Amniotic epithelial cell (primary cell): ENCODE measurements at regions not wholly inside any gene's neighbourhood (a gene's known extent, or its start where the extent isn't known, plus 50 kb on each side); places are given as distances from the start of the nearest gene placed in this dataset.
"Not testable (repeated sequence)": the region's sequence is repeated elsewhere in the genome, so short reads cannot be mapped to it uniquely, and the experiment has no call there.

Experiments
- DNase-seq: peaks from one replicate; pipeline ENCODE4 v3.0.0-alpha.2; 2010; ENCODE audit warnings: low read depth

DNA sequence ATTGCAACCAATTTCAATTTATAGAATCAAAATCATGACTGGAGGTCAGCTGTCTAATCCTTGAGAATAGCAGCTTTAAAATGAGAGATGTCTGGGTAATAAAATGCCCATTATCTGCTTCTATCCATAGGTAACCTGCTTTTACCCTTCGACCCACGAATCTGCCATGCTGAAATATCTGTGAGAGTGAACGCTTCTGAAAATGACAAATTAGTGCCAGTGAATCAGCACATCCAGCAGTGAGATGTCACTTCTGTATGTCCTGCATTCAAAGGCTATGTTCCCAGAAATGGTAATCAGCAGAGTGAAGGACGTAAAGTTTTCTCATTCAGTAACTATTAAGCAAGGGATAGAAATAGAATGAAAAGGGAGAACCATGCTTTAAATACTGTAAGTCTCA, 532.4 kb upstream of the ITGA1 start:
- DNase-seq = no peak

DNA sequence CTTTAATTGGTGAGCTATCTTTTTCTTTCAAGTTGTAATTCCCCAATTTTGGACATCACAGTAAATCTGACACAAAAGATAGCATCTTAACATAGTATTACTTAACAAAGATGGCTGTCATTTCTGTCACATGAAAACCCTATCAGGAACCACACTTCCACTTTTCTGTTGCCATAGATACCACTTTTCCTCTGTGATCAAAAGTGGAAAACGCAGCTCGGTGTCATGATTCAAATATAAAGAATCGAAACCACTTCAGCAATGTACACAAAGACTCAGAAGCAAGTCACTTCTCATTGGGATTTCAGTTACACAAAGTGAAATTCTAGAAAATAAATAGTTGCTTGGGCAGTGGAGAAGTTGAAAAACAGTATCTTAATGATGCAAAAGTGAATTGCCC, 524.9 kb upstream of the ITGA1 start:
- no peak for DNase-seq

DNA sequence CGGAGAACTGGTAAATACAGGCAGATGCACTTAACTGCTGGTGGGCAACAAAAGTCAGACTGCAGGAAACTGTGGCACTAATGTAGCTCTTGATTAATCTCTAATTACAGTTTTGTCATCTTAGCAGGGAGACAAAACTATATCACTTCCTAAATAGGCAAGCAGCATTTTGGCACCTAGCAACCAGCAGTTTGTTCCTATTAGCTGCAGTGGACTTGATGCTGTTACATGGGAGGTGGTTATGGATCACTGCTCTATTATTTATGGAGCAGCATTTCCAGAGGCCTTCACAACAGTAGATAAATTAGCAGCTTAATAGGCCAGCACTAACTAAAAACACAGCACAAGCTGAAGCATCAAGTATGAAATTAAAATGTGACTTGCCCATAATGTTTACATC, 518.3 kb upstream of the ITGA1 start:
- no peak for DNase-seq

DNA sequence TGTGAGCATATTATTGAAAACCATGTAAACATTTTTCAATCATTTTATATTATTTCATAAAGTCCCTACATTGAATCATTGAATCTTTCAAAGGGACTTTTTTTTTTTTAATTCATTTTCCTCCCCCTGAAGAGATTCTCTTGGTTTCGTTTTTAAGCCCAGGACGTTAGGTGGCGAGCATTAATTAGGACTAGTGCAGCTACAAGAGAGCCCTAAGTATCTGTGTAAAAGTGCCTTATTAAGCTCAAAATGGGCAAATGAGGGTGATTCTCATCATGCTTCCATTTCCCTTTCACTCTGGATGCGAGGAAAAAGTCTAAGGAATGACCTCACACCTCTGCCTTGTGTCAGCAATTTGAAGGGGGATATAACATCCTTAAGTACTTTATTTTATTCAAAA, 517.9 kb upstream of the ITGA1 start:
- DNase-seq = no peak

DNA sequence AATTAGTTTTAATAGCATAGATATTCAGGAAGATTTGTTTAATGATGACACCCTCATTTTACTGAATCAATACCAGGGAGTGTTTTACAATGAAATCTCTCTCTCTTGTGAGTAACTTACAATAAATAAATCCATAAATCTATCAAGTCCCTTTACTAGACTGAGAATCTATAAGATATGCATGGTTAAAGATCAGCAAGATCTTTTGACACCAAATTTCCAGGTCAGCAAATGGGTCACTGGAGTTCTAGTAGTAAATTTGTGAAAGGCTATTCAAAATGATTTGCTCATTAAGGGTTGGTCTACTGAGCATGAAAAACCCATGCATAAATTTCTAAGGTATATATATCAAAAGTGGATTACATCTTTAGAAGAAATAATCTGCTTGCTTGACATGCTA, 512.1 kb upstream of the ITGA1 start:
- DNase-seq = no peak

DNA sequence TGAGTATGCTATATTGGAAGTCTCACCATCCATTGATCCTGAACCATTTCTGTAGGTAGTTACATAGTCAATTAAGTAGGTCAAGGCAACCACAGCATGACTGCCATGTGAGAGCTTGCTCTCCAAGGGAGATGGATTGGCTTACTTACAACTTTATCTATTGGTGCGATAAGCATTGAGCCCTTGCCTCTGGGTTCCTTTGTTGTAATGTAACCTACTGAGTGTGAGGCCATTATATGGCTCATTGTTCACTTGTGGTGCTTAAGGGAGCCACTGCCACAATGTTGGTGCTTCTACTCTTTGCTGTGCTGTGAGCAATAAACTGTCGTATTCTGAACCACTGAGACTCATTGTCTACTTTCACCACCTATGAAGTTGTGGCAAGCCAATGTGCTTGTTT, 510.6 kb upstream of the ITGA1 start:
- no peak for DNase-seq

DNA sequence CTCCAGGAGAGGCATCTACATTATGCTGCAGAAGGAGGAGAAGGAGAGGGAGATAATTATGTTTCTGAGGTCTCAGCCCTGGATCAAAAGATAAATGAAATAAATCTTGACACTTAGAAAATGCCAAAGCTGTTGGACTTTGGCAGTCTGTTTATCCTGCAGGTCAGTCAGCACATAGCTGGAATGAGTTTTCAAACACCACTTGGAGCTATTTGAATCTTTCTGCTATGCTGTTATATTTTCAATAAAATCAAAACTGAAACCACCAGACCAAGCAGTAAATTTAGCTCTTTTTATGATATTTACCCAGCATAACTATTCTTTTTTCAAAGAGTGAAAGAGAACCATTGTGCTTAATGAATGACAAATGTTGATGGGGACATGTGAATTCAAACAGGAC, 505.1 kb upstream of the ITGA1 start:
- no peak for DNase-seq

DNA sequence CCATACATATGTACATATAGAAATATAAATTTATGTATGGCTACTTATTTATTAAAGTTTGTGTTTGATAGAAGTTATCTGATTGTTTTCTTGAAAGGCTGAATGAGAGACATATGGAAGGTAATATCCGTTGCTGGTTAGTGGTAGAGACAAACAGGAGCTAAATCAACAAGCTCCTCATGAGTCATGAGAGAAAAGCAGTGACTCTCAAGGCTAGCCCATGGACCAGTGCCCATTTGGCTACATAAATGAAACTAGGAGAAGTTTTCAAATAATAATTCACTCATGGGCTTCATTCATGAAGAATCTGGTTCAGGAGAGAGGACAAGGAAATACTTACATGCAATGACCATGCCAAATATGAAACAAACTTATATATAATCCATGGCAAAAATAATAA, 504.5 kb upstream of the ITGA1 start:
- no peak for DNase-seq

DNA sequence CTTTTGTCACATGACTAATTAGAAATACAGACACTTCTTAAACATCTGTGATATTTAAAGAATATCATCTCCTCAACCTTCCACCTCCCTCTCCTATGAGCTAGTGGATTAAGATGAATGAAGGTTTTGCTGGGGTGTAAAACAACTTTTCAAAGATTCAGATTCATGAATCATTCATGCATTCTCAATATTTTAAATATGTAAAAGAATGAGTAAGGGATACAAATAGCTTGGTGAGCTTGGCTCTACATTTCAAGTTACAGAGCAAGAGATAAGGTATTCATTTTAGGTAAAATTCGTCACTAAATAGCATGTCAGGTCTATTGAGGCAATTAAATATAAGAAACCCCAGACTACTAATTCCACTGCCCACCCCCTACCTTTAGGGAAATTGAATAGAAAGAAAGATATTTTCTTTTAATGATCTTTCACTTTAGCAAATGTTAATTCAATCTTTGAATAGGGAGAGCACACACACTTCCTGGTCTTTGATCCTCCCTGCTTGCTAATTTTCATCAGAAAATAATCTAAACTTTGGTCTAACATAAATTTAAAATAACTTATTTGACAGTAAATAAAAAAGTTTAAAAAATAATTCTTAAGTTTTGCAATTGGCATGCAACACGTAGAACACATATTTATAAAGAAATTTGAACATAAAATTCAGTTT, 486.9 kb upstream of the ITGA1 start:
- DNase-seq = no peak

DNA sequence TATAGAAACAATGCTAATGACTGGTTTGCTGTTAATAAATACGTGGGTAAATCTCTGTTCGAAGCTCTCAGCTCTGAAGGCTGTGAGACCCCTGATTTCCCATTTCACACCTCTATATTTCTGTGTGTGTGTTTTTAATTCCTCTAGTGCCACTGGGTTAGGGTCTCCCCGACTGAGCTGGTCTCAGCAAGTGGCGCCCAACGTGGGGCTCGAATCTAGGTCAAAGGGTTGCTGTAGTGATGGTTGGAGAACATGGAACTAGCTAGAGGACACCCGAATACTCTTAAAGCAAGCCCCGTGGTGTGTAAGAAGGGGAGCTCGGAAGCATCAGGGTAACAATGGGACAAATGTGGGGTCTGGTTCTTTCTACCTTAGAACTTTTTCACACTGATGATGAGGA, 482.9 kb upstream of the ITGA1 start:
- DNase-seq = not testable (repeated sequence)

DNA sequence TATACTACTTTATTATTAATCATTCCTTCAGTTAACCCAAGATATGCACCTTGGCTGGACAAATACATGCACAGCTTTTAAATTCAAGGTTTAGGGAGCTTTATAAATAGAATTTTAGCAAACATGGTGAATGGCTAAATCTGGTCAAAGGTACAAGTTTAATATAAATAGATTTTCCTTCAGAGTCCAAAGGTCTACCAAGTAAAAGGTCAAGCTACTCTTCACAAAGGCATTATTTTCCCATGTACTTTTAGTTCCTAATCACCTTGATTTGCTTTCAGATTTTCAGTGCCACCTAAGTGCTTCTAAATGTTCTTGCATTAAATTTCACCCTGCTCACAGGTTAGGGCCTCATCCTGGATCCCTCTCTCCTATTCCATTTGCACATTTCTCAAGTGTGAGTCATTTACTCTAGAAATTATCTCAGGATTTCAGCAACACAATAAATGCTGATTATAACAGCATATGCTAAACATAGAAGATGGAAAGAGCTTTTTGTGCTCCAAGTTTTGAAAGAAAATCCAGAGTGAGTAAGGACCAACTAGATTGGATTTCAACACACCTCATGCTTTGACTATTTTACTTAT, 459.4 kb upstream of the ITGA1 start:
- no peak for DNase-seq

DNA sequence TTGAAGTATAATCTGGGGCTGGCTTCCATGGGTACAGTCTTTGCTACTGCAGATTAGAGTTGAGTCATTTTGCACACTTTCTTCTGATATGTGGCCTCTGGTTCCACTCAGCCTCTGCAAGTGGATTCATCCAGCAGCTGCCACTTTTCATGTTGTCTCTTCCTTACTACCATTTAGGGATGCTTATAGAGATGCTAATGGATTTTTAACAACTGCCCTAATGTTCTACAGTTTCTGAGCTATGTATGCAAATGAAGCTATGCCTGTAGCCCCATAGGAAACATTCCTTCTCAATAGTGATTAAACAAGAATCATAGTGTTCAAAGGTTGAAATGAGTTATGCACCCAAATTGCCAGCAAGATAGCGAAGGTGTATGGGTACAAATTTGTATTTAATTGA, 456.0 kb upstream of the ITGA1 start:
- no peak for DNase-seq

DNA sequence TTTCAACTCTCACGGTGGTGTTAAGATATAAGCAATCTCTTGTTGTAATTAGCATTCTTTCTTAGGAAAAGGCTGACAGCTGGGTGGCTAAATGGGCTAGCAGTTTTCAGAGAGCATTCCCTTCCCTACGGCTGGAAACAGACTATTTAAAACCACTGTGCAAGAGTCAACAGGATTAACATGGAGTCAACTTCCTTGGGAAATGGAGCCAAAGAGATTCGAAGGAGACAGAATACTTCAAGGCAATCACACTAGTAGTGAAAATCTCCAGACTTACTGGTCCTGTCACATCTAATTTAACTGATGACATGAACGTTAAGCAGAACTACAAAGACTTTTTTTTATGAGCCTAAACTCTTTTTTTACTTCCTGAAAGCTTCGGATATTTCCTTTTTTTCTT, 453.3 kb upstream of the ITGA1 start:
- DNase-seq = no peak

DNA sequence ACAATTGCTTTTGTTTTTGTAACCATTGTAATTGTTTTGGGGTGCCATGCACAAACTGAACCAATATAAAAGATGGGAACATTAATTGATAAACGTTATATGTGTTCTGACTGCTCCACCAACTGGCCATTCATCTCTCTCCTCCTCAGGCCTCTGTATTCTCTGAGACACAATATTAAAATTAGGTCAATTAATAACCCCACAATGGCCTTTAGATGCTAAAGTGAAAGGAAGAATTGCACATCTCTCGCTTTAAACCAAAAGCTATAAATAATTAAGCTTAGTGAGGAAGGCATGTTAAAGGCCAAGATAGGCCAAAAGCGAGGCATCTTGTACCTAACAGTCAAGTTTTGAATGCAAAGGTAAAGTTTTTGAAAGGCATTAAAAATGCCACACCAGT, 448.4 kb upstream of the ITGA1 start:
- DNase-seq = no peak

DNA sequence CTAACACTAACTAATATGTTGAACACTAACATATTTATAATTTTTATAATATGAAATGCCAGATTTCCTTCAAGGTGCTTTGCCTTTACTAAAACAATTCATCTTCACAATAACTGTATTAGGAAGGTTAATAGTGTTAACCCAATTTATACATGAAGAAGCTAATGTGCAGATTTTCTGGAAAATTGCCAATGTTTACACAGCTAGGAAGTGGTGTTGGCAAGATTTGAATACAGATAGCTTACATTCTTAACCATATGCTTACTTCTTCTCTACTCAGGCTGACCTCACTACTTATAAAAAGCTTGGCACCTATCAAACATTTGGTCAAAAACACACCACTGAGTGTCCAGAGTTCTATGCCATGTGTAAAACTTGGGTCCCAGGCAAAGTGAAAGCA, 445.4 kb upstream of the ITGA1 start:
- DNase-seq = no peak

DNA sequence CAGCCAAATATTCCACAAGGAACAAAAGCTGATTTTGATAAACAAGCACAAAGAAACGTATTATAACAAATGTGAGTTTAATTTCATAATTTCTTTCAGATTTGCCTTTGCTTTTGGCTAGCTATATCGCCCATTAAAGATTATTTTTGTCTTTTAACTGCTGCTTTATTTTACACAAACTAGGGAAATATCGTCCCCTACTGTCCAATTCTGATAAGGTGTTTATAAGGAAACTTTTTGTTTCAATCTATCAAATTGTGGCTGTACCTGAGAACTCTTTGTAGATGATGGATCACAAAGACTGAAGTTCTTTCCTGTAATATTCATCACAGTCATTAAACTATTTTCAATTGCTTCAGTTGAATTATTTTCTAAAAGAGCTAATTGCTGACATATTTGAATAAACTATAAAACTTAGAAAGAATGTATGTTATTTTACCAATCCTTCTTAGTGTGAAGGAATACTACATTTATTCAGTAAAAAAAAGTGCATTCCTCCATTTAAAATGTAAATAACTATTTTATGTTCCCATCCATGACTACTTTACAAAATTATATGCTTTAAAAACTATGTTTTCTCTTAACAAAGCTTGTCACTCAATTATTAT, 431.3 kb upstream of the ITGA1 start:
- peak; percentile 3 for DNase-seq

DNA sequence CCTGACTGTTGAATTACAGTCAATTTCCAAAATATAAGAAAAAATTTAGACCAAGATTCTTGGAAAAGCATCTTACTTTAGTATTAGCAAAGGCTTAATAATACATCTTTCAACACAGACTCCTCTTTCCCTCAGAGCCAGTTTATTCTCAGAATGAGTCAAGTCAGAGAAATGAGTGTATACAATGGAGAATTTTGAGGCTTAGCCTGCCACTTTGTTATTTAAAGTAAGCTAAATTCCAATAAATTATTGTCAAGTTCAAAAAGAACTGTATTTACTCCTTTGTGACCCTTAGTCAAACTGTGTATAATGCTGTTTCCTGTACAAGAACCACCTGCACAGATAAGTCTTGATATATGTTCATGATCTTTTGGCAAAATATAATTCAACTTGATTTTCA, 428.5 kb upstream of the ITGA1 start:
- DNase-seq = no peak

DNA sequence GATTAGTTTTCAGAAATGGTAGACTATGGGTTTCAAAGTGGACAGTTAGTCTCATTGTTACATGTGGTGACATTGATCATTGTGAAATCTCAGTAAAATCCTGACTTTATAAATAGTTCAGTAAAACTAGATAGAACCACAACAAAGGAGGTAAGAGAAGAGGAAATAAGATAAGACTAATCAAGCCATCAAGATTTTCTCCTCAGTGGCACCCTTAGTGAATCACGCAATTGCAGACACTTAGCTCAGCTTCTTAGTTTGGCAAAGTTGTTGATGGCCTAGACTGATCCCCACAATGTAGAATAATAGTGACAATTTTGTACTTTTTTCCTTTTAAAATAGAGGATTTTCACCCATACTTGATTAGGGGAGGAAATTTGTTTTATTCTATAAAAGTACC, 426.7 kb upstream of the ITGA1 start:
- no peak for DNase-seq

DNA sequence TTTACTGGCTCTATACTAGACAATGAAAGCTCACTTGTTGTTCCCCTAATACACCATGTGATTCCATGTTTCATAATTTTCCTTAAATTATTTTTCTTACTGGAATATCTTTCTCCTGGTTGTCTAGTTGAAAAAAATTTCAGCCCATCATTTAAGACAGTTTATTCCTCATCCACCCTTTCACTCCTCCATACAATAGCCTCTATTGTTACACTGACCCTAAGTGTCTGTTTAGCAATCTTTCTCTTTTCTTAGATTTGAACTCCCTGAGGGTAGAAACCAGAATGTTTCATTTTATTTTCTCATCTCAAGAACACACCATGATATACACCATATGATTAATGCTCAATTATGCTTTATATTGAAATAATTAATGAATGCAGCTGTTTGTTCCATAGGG, 413.4 kb upstream of the ITGA1 start:
- no peak for DNase-seq

DNA sequence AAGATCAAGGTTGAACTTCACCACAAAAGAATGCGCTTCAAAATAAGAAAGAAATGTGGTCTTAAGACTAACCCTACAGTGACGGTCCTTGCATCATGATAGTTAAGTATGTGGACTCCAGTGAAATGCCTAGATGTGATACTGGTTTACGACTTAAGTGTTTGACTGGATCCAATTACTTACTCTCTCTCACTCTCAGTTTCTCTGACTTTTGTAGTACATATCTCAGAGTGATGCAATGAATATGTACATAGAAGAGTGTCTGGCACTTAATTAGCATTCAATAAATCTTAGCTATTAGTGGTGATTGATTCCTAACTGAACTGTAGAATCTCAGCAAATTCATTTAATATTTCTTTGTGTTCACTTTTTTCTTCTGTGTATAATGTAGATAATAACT, 411.7 kb upstream of the ITGA1 start:
- no peak for DNase-seq

DNA sequence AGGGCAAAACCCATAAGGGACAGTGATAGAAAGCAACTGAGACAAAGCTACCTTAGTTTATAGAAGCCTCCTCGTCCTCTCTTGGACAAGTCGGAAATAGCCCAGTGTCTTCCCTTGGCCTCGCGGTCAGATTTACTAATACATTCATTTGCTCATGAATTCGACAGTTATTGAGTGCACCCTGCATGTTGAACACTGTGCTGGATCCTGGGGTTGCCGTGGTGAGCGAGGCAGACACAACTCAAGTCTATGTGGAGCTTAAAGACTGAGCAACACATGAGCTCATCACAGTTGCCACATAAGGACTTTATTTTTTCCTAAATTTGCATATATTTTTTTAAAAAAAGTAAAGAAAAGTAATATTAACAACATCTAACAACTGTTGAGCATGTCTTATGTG, 411.1 kb upstream of the ITGA1 start:
- DNase-seq = no peak

DNA sequence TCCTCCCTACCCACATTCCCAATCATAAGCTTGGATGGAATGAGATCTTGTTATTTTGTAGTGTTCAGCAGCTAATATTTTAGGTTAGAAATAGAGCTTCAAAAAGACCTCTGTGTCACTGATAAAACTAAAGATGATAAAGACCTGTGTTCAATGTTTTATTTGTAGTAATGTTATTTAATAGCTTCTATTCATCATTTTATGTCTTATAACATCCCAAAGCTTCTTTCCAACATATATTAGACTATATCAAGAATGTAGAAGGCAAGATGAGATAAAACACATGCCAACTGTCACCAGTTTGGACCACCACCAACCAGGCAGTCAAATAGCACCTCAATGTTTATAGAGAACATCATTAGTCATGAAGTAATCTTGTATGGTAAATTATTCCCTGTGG, 409.5 kb upstream of the ITGA1 start:
- DNase-seq = no peak

DNA sequence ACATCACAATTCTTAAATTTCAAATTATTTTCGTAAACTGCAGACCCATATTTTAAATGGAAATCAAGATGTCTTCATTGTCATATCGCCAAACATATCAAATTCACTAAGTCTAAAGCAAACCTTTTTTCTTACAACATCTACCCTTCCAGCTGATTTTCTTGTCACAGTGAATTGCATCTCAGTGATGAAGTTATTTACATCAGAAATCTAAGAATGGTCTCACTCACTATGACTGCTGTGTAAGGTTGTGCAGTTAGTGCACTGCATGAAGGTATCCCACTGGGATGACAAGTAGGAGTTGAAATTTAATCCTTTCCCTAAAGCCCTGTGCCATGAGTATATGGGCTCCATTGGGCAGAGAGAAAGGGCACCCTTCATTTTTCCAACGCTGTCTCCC, 399.4 kb upstream of the ITGA1 start:
- no peak for DNase-seq

DNA sequence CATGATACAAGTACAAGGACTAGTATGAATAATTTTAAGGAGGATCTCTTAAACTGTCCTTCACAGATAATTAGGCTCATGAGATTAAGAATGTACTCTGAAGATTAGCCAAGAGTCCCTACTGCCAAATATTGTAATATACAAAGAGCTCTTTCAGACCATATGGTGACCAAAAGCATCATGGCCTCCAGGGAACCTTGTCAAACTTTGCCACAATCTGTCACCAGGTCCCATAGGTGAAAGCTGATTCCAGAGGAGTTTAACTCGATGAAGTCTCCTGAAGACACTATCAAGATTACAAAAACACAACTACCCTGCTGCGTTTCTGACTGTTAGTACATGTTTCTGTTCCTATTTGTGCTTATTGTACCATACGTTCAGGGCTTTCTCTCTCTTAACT, 395.4 kb upstream of the ITGA1 start:
- no peak for DNase-seq
